GM19324 (cell line): ENCODE measurements at regions not wholly inside any gene's neighbourhood (a gene's known extent, or its start where the extent isn't known, plus 50 kb on each side); places are given as distances from the start of the nearest gene placed in this dataset.
"Not testable (repeated sequence)": the region's sequence is repeated elsewhere in the genome, so short reads cannot be mapped to it uniquely, and the experiment has no call there.

Source experiments
- ATAC-seq: cut with Tn5 transposase; IDR thresholded peaks from one replicate; pipeline ENCODE4 v1.9.1; 2021; ENCODE audit warnings: mild to moderate bottlenecking, moderate library complexity; ENCODE audit not compliant: unreplicated experiment, low FRiP score

GRCh38 chr3:81898336-81898735 is 136.9 kb upstream of the GBE1 start:
- no peak for ATAC-seq

DNA sequence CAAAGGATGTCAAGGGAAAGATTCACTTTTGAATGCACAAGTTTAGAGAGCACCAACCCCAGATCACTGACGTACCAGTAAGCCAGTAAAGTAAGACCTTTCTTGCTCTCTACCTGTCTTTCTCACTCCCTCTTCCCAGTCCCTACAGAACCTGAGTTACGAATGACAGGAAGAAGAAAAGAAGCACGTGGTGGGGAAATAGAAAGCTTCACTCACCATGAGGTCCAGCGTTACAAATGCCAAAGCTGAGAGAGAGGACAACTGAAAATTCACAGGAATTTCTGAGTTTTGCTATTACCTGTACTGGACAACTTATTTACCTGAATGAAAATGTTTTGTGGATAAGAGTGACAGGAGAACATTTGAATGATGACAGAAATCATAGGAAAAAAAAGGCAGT is 133.2 kb upstream of the GBE1 start:
- no peak for ATAC-seq

DNA sequence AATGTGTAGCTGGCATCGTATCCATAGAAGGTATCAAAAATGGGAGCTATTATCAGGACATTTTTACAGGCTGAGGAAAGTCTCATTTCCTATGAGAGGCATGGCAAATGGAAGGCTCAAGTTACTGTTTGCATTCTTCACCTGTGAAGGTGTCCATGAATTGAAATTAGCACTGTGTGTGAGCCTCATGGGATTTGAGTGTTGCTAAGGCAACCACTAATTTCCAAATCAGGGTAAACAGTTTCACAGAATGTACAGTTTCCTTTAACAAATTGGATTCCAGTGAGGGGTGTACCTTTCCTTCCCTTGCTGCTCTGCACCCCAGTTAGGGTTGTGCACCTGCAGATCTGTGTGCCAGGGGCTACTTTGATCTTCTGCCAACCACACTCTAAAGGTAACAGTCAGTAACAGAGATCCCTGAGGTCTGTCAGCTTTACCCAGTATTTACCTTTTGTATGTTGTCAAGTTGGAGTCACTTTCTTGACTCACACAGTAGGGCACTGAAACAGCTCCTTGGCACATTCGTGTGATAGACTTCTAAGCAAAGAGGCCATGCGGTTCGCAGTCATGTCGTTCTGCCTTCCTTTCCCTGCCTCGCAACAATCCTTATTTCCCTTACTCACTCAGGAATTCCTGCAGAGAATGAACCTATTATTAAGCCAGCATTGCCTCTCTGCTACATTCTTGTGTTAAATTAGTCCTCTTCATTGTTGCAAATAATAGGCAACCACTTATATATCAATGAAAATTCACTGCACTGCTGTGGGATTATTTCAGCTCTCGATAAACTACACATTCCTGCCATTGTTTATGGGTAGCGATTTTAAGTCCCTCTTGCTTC is 129.8 kb upstream of the GBE1 start:
- ATAC-seq: no peak

- ATAC-seq: no peak
Measured at GRCh38 chr3:81888914-81889557, 127.6 kb upstream of the GBE1 start.

GRCh38 chr3:81887448-81887847 is 126.0 kb upstream of the GBE1 start:
- ATAC-seq: no peak

DNA sequence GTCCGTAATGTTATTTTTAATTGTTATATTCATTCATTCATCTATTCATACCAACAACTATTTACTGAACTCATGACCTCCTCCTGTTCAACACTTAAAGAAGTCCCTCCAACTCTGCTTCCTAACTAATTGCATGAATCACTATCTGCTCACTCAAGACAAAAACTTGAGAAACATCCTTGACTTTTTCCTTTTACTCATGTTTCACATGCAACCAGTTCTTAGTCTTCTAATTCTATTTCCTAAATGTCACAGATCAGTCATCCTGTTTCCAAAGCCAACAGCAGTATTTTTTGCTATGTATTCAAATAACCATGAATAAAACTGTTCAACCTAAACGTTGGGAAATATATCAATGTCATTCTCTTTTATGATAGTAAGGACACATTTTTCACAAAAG is 124.6 kb upstream of the GBE1 start:
- ATAC-seq: no peak

- ATAC-seq: no peak
Measured at GRCh38 chr3:81884791-81885190, 123.3 kb upstream of the GBE1 start.

DNA sequence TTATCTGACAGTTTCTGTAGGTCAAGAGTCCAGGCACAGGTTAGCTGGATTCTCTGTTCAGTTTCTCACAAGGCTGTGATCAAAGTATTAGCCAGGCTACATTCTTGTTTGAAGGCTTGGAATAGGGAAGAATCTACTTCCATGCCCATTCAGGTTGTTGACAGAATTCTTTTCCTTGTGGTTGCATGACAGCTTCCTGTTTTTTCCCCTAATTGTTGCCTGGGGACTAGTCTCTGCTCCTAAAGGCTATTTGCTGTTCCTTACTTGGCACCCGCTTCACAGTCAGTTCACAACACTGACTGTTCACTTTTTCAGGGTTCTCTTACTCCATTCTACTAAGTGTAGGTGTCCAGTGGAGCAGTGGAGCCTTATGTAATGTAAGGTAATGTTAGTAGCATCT is 115.4 kb upstream of the GBE1 start:
- ATAC-seq: no peak

DNA sequence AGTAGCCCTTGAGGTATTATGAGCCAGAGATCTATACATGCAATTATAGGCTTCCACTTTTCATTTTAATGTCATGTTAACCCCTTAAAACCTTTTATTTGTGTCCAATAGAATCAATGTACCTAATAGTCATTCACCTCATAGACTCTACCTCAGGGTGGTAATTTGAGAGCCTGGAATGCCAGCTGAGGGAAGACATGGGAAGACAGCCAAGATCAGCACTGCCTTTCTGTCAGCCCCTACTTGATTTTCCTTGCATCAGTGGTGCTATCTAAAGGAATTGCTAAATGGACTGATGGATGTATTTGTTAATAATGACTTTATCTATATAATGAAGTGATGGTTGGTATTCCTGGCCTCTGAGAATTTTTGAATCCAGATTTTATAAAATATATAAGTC is 113.3 kb upstream of the GBE1 start:
- ATAC-seq: no peak

DNA sequence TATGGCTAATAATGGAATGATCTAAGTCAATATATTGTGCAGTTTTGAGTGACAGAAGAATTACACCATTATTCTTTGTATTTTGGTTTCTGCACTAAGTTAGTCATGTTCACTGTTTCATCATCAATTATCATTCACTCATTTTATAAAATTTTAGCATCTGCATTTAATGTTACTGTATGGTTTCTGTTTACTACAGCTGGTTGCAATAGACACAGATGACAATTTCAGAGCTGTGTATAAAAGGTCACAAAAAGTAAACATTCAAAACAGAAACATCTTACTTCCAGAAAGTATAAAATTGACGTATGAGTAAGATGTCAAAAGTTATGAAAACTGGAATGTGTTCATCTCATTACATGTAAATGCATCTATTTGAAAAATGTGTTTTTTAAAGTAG is 111.1 kb upstream of the GBE1 start:
- ATAC-seq: no peak

DNA sequence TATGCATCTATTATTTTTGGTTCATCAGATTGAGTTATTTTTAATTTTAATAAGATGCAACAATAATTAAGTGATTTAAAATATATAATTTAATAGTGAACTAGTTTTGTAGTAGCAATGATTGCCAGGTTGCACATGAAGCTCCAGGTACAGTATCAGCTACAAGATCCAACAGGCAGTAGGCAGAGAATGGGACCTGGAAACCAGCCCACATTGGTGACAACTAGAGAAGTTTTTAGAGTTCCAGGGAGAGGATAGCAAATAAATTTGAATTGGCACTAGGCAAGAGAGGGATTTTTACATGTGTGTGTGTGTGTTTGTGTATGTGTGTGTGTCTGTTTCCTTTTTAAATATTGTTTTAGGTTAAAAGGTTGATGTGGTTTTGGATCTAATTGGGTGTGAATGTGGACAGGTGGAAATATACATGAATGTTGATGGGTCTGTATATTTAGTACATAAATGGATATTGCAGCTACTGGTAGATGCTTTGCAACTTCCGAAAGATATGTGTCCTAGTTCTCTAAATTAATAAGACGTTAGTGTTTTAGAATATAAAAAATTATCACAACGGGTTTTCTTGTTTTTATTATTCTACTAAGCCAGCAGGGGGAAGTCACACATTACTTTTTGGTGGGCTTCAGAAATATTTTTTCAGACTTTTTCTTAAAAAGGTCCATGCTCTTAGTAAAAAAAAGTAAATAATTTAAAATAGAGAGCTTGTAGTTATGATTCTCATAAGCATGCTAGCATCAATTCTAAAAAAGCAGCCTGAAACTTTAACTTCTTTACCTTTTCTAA is 110.1 kb upstream of the GBE1 start:
- no peak for ATAC-seq

DNA sequence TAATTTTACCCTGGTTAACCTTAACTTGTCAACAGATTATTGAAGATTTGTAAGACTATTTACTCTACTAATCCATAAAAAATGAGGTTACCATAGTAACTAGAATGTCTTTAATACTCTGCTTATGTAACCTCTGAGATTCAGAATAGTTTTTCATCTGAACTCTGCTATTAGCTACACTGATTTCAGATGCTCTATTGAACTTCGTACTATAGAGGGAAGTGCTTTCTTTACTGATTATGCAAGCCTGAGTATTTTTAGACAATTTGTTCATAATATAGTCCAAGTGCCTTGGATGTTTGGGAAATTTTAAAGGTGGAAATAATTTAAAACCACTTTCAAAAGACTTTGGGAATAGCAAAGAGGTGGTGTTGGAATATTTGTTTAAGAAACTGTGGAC is 107.9 kb upstream of the GBE1 start:
- no peak for ATAC-seq

- ATAC-seq: no peak
Measured at GRCh38 chr3:81868597-81868996, 107.2 kb upstream of the GBE1 start.

- ATAC-seq: no peak
Measured at GRCh38 chr3:81867875-81868274, 106.4 kb upstream of the GBE1 start.

- not testable (repeated sequence) for ATAC-seq
Measured at GRCh38 chr3:81865164-81865563, 103.7 kb upstream of the GBE1 start.

DNA sequence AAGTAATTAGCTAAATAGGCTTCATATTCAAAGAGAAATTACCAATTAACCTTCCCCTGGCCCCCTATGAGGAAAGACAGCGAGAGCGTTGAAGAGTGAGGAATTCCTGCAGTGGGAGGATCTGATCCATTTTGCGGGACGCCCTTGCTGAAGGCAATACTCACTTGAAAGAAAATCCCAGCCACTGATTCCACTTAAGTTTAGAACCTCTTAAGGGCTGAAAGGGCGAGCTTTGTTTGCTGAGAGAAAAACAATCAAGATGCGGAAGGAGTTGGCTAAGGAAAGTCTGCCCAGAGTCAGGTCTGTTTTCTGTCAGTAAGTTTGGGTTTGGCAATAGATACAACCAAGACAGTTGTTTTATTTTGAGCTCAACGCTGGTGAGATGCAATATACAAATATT is 102.8 kb upstream of the GBE1 start:
- ATAC-seq: no peak

DNA sequence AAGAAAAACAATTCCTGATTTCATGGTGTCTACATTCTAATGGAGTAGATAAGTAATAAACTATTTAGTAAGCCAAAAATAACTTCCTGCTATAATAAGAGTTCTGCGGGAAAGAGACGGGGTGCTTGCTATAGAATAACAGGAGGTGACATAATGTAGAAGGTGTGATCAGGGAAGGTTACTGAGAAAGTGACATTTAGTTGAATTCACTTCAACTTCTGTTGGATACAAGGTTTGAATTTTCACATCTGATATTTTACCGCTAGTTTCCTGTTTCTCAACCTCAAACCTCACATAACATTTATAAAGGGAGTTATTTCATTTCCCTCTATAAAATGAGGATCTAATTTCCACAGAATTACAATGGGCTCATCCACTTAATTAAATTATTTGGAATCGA is 102.3 kb upstream of the GBE1 start:
- no peak for ATAC-seq

GRCh38 chr3:81861593-81861992 is 100.1 kb upstream of the GBE1 start:
- no peak for ATAC-seq

GRCh38 chr3:81859524-81859923 is 98.1 kb upstream of the GBE1 start:
- no peak for ATAC-seq

- ATAC-seq: no peak
Measured at GRCh38 chr3:81853431-81853830, 92.0 kb upstream of the GBE1 start.

DNA sequence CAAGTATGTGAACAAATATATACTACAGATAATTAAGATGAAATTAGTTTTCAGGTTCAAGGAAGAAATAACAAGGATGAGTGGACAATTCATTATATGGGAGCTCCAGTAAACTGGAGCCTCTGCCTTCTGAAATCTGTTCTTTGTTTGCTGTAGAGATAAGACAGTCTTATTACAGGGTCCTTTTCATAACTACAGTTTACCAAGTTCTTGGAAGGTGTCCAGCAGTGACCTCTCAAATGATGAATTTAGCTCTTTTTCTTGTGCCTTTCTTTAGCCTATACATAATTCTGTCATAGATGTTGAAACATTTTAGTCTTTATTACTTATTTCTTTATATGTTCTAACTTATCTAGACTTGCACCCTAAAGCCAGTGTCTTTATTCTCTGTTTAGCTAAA is 89.7 kb upstream of the GBE1 start:
- ATAC-seq: no peak
